ENCODE measurements at regions not wholly inside any gene's neighbourhood (a gene's known extent, or its start where the extent isn't known, plus 50 kb on each side); places are given as distances from the start of the nearest gene placed in this dataset.

DNA sequence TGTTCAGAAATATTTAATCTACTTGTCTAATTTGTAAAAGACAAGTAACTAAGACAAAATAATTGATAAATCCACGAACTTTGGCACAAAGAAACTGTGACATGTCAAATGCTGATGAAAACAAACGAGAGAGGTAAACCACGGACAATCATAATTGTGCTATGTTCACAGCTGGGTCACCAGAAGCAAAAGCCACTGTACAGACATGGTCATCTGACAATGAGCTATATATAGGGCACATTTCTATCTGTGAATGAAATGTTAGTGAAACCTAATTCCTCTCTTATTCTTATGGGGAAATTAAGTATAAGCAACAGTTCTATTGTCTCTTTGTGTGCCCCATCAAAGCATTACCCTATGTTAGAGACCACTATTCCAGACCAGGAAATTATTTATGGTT lies 444.0 kb upstream of the TRAM1L1 start:
- no peak overlapping the region for H2AFZ ChIP-seq (ENCODE audit: low read length)
- no peaks in the 10 kb centered on the region for H3K9me3 ChIP-seq (ENCODE audit: insufficient read depth, low read depth, low read length)
- H3F3A ChIP-seq (ENCODE audit: low read depth), result no peaks in the 10 kb centered on the region
- H4K20me1 ChIP-seq (ENCODE audit: insufficient read depth, low read length, poor library complexity, severe bottlenecking), result no peaks in the 10 kb centered on the region
- H3K27me3 ChIP-seq (ENCODE audit: insufficient read depth, low read length, poor library complexity, severe bottlenecking), result no peaks in the 10 kb centered on the region
- no peak overlapping the region for H3K9ac ChIP-seq (ENCODE audit: low read depth, low read length, poor library complexity, severe bottlenecking)
- no peak overlapping the region for H3K4me3 ChIP-seq (ENCODE audit: low read length, poor library complexity, severe bottlenecking)
- no peaks in the 10 kb centered on the region for H3K4me1 ChIP-seq (ENCODE audit: insufficient read depth, low read length, poor library complexity, severe bottlenecking)
- H3K4me2 ChIP-seq (ENCODE audit: low read depth, low read length, poor library complexity, severe bottlenecking), result no peak overlapping the region
- no peaks in the 10 kb centered on the region for H3K36me3 ChIP-seq (ENCODE audit: insufficient read depth, low read length)
- TF ChIP-seq, protein P1, sequence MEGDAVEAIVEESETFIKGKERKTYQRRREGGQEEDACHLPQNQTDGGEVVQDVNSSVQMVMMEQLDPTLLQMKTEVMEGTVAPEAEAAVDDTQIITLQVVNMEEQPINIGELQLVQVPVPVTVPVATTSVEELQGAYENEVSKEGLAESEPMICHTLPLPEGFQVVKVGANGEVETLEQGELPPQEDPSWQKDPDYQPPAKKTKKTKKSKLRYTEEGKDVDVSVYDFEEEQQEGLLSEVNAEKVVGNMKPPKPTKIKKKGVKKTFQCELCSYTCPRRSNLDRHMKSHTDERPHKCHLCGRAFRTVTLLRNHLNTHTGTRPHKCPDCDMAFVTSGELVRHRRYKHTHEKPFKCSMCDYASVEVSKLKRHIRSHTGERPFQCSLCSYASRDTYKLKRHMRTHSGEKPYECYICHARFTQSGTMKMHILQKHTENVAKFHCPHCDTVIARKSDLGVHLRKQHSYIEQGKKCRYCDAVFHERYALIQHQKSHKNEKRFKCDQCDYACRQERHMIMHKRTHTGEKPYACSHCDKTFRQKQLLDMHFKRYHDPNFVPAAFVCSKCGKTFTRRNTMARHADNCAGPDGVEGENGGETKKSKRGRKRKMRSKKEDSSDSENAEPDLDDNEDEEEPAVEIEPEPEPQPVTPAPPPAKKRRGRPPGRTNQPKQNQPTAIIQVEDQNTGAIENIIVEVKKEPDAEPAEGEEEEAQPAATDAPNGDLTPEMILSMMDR (conservative IDR thresholded peaks at IDR 0.05; ENCODE audit: low read length), result no peak
- TF ChIP-seq EZH2phosphoT487 (IDR thresholded peaks at IDR 0.05; ENCODE audit: borderline replicate concordance), result no peak
- H3K79me2 ChIP-seq (ENCODE audit: insufficient read depth, low read length), result no peaks in the 10 kb centered on the region
- no peaks in the 10 kb centered on the region for H3K9me2 ChIP-seq (replicated peaks; ENCODE audit: low read depth, low read length)

DNA sequence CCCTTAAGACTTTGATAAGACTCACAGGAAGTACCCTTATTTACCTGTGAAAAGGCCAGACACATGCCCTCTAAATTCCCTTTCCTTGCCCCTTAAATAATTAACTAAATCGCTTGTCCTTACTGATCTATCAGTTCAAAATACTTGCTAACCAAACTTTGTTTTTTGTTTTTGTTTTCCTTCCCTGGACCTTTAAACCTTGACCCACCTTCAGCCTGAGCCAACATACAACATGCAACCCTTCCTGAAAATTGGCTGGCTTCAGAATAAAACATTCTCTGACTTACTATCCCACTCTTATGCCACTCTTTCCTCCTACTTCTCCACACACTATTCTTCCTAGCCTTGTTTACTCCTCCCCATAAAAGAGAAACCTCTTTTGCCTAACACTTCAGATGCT lies 448.1 kb upstream of the TRAM1L1 start:
- no peak overlapping the region for H2AFZ ChIP-seq (ENCODE audit: low read length)
- H3K4me1 ChIP-seq (ENCODE audit: insufficient read depth, low read length, poor library complexity, severe bottlenecking), result no peaks in the 10 kb centered on the region
- no peaks in the 10 kb centered on the region for H3K27me3 ChIP-seq (ENCODE audit: insufficient read depth, low read length, poor library complexity, severe bottlenecking)
- no peak overlapping the region for H3K9ac ChIP-seq (ENCODE audit: low read depth, low read length, poor library complexity, severe bottlenecking)
- H3F3A ChIP-seq (ENCODE audit: low read depth), result no peaks in the 10 kb centered on the region
- no peaks in the 10 kb centered on the region for H3K9me2 ChIP-seq (replicated peaks; ENCODE audit: low read depth, low read length)
- H3K9me3 ChIP-seq (ENCODE audit: insufficient read depth, low read depth, low read length), result no peaks in the 10 kb centered on the region
- no peaks in the 10 kb centered on the region for H3K79me2 ChIP-seq (ENCODE audit: insufficient read depth, low read length)
- H4K20me1 ChIP-seq (ENCODE audit: insufficient read depth, low read length, poor library complexity, severe bottlenecking), result no peaks in the 10 kb centered on the region
- no peak overlapping the region for H3K4me3 ChIP-seq (ENCODE audit: low read length, poor library complexity, severe bottlenecking)
- TF ChIP-seq EZH2phosphoT487 (IDR thresholded peaks at IDR 0.05; ENCODE audit: borderline replicate concordance), result no peak
- TF ChIP-seq, protein P1 (conservative IDR thresholded peaks at IDR 0.05; ENCODE audit: low read length), result no peak
- H3K36me3 ChIP-seq (ENCODE audit: insufficient read depth, low read length), result no peaks in the 10 kb centered on the region
- H3K4me2 ChIP-seq (ENCODE audit: low read depth, low read length, poor library complexity, severe bottlenecking), result no peak overlapping the region

DNA sequence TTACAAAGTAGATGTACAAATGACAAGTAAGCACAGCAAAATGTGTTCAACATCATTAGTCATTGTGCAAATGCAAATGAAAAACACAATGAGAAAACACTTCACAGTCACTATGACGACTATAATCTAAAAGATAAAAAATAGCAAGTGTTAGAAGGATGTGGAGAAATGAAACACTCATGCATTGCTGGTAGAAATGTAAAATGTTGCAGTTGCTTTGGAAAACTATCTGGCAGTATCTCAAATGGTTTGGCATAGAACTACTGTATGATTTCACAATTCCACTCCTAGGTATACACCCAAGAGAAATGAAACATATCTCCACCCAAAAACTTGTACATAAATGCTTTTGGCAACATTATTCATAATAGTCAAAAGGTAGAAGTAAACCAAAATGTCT lies 459.7 kb upstream of the TRAM1L1 start:
- no peak for TF ChIP-seq EZH2phosphoT487 (IDR thresholded peaks at IDR 0.05; ENCODE audit: borderline replicate concordance)
- TF ChIP-seq, protein P1 (conservative IDR thresholded peaks at IDR 0.05; ENCODE audit: low read length), result no peak

More for the DNA sequence above, 459.7 kb upstream of the TRAM1L1 start:
- H3K9me3 ChIP-seq (ENCODE audit: insufficient read depth, low read depth, low read length), result no peaks in the 10 kb centered on the region
- H3K27me3 ChIP-seq (ENCODE audit: insufficient read depth, low read length, poor library complexity, severe bottlenecking), result no peaks in the 10 kb centered on the region
- H3K4me1 ChIP-seq (ENCODE audit: insufficient read depth, low read length, poor library complexity, severe bottlenecking), result no peaks in the 10 kb centered on the region
- no peaks in the 10 kb centered on the region for H4K20me1 ChIP-seq (ENCODE audit: insufficient read depth, low read length, poor library complexity, severe bottlenecking)
- H3F3A ChIP-seq (ENCODE audit: low read depth), result no peaks in the 10 kb centered on the region
- H3K79me2 ChIP-seq (ENCODE audit: insufficient read depth, low read length), result no peaks in the 10 kb centered on the region
- no peak overlapping the region for H3K4me2 ChIP-seq (ENCODE audit: low read depth, low read length, poor library complexity, severe bottlenecking)
- H3K9me2 ChIP-seq (replicated peaks; ENCODE audit: low read depth, low read length), result no peaks in the 10 kb centered on the region
- no peak overlapping the region for H3K9ac ChIP-seq (ENCODE audit: low read depth, low read length, poor library complexity, severe bottlenecking)
- H2AFZ ChIP-seq (ENCODE audit: low read length), result no peak overlapping the region
- no peaks in the 10 kb centered on the region for H3K36me3 ChIP-seq (ENCODE audit: insufficient read depth, low read length)
- H3K4me3 ChIP-seq (ENCODE audit: low read length, poor library complexity, severe bottlenecking), result no peak overlapping the region
